ENCODE measurements at regions not wholly inside any gene's neighbourhood (a gene's known extent, or its start where the extent isn't known, plus 50 kb on each side); places are given as distances from the start of the nearest gene placed in this dataset.

- no peak for DNase-seq
Observed at GRCh38 chr9:95822583-95823431, 52.7 kb upstream of the ERCC6L2 start.

GRCh38 chr9:95822015-95822414, 53.5 kb upstream of the ERCC6L2 start:
- no peak for DNase-seq

- no peak for DNase-seq
Observed at GRCh38 chr9:95820074-95820473, 55.4 kb upstream of the ERCC6L2 start.

DNA sequence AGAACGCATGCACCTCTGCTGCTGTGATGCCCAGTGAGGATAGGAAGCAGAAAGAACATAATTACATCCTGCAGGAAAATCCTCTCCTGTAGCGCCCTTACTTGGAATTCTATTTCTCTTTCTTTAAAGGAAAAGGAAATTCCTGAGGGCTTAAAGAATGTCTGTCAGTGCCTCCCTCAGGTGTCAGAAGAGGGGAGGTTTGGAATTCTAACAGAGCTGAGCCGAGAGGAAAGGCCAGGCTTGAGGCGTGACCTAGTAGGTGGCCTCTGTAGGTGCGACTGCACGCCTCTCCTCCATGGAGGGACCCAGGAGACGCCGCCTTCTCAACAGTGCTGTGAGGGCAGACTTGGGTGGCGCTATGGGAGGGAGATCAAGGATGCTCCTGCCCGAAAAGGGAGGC, 55.9 kb upstream of the ERCC6L2 start:
- no peak for DNase-seq

DNA sequence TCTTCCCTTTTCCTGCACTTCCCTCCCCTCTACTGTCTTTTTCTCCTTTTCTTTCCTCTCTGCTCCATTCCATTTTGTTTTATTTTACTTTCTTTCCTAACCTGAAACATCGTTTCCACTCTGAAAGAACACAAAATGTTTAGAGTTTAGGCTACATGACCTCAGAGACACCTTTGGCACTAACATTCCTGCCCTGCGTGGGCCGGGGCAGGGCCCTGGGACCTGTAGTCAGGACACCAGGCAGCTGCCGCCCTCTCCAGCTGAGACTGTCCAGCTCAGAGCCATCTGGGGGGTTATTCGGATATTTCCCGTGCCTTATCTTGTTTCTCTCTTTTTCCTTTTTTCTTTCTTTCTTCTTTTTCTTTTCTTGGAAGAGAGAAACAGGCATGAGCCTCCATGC, 58.3 kb upstream of the ERCC6L2 start:
- DNase-seq: no peak

DNA sequence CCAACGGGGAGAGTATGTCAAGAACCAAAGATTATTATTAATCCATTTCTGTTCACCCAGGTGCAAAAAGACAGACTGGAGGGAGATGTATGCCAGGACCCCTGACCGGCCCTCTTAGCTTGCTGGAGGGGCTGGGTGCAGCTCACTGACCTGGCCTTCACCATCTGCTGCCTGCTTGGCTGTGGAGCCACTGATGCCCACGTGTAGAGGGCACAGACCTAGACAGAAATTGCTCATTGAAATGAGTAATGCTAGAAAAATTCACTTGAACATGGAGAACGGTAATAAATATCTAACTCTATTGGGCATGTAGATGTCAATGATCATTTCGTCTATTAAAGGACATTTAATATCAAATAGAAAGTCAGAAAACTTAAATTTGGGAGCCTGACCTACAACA, 58.8 kb upstream of the ERCC6L2 start:
- DNase-seq: no peak

DNA sequence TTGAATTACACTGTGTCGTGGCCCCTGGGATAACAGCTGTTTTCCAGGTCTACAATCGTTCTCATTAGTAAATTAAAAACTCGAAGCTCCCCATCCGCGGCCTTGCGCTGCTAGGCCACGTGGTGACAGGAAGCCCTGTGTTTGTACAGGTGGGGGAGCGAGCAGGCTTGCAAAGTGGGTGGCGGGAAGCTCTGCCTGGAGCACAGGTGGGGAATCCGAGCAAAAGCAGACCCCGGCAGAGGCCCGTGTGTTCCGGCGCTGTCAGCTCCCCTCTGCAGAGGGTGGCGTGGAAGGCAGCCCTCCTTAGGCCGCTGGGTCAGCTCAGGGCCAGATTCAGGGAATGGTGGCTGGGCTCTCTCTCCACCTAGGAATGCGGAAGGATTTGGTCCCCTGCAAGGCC, 59.5 kb upstream of the ERCC6L2 start:
- no peak for DNase-seq

- no peak for DNase-seq
Observed at GRCh38 chr9:95815133-95815532, 60.4 kb upstream of the ERCC6L2 start.

GRCh38 chr9:95813923-95814322, 61.6 kb upstream of the ERCC6L2 start:
- no peak for DNase-seq

- no peak for DNase-seq
Observed at GRCh38 chr9:95810814-95811213, 64.7 kb upstream of the ERCC6L2 start.

GRCh38 chr9:95810133-95810532, 65.4 kb upstream of the ERCC6L2 start:
- DNase-seq: no peak

GRCh38 chr9:95809686-95810085, 65.8 kb upstream of the ERCC6L2 start:
- no peak for DNase-seq

- no peak for DNase-seq
Observed at GRCh38 chr9:95808011-95808410, 67.5 kb upstream of the ERCC6L2 start.

DNA sequence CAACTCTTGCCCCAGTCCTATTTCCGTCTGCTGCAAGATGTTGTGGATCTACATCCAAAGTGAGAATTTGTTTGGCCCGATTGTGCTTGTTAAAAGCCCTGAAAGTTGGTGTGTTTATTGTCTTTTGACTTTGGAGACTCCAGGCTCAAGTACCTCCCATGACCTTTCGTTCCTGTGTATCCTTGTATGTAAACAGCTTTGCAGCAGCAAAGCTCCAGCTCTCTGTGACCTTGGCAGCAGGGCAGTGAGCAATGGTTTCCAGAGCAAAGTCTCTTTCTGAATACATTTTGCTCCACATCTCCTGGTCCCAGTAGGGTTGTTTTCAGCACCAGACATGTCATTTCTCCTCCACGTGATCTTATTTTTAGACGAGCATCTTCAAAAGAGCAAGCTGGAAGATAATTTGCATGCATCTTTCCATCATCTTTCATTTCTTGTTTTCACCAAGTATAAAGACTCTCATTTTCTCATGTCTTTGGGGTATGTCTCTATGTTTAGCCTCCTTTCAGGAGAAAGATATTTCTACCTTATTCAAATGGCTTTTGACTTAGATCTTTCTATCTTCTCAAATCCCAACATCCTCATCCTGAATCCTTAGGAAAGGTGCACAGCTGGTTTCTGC, 68.1 kb upstream of the ERCC6L2 start:
- DNase-seq: no peak

DNA sequence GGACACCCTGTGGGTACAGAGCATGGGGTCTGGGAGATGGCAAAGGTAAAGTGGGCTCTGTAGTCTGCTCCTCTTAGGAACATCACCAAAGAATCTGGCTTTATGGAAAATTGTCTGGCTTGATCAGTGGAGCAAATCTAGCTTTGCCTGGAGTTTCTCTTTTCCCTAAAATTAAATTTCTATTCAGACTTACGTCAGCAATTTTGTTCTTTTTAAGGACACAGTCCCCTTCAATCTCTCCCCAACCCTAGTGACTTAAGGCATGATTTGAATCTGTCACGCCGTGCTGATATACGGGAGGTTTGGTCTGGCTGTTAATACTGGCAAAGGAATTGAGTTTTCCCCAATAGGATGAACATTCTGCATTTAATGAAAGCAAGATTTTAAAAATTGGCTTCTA, 72.3 kb upstream of the ERCC6L2 start:
- DNase-seq: no peak

GRCh38 chr9:95801797-95802196, 73.7 kb upstream of the ERCC6L2 start:
- DNase-seq: no peak

GRCh38 chr9:95796029-95796428, 79.5 kb upstream of the ERCC6L2 start:
- DNase-seq: no peak

- DNase-seq: no peak
Observed at GRCh38 chr9:95793924-95794828, 81.3 kb upstream of the ERCC6L2 start.

DNA sequence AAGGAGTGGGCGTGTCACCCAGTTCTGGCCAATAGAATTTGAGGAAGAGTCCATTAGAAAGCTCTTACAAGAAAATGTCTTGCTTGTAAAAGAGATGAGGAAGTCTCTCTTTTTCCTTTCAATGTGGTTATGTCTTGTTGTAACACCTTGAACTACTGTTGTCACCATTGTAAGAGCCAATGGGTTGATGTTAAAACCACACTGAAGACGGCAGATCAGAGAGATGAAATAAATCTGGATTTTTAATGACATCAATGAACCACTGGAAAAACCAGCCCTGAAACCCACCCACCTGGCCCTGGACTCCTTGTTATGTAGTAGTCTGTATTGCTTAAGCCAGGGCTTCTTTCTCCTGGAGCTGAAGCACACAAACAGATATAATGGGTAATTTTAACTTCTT, 83.8 kb upstream of the ERCC6L2 start:
- no peak for DNase-seq

DNA sequence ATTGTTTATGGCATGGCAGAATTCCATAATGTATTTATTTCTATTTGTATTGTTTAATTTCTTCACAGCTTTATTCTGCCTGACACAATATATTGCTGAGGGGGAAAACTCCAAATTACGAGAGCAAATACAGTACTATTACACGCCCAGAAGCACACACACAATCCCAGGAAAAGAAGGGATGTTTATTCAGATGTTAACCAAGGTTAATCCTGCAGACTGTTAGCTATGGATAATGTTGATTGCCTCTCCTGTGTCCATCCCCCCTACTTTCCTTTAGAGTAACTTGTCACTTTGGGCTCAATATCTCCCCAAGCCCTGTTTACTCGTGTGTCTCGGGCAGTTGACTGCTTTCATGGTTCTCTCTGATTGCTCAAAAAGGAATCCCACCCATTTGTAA, 84.2 kb upstream of the ERCC6L2 start:
- DNase-seq: no peak

GRCh38 chr9:95788521-95788991, 86.9 kb upstream of the ERCC6L2 start:
- no peak for DNase-seq

DNA sequence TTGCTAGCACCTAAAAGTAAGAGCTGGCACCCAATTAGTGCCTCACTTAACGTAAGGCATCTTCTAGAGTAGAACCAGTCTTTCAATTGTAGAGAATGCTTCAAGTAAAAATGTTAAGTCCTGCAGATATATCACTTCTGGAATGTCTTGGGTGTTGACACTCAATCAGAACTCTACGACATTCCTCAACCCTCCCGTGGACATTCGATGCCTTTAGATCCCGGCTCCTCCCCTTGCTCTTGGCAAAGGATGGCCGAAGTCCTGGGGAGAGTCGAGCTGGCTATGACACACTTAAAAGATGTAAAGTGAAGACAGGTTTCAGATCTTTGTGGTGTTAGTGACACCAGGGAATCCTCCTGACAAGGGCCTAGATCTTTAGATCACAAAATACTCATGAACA, 87.5 kb upstream of the ERCC6L2 start:
- no peak for DNase-seq

DNA sequence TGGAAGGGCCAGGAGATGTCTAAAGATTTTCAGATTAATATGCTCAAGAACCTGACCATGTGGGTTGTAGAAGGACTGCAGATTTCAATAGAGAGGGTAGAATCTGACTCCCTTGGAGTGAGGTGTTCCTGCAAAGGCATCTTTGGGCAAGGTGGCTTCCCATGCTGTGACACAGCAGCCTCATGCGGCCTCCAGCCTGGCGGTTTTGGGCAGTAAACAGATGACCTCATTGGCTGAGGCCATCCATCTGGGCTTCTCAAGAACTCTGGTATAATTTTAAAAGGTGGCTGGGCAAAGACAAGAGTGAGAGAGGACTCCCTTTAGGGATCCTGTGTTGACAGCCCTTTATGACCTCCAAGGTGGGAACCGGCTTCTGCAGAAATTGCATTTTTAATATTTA, 90.3 kb upstream of the ERCC6L2 start:
- no peak for DNase-seq

DNA sequence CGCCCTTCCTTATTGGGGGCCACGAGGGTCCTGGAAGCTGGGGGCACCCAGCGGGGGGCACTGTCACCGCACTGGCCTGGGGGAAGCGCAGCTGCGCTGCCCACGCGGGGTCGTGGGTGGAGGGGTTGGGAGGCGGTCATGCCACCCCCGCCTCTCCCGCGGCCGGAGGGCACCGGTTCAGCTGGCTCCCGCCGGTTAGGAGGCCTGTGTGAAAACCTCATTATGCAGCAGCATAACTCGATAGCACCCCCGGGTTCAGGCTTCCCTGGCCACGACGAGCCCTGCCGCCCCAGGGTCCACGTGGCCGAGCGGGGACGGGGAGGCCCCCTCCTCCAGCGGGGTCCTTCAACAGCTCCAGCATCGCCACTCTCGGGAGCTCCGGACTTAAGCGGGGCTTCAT, 91.2 kb upstream of the ERCC6L2 start:
- DNase-seq: no peak
